Vagina (tissue), 2 donors: ENCODE measurements at regions not wholly inside any gene's neighbourhood (a gene's known extent, or its start where the extent isn't known, plus 50 kb on each side); places are given as distances from the start of the nearest gene placed in this dataset.

Source experiments
- POLR2A ChIP-seq, 2 donors: fragments of 450-650 bp; IDR thresholded peaks; one replicate each; pipeline ENCODE4 v1.6.1; 2017; ENCODE audit warnings: antibody characterized with exemption in 2 of 2, mild to moderate bottlenecking in 2 of 2, moderate library complexity in 2 of 2
- POLR2AphosphoS5 ChIP-seq, 2 donors: sonication (generic); formaldehyde crosslinking; IDR thresholded peaks; one replicate each; pipeline ENCODE4 v1.9.0; 2017; ENCODE audit warnings: antibody characterized with exemption in 2 of 2, mild to moderate bottlenecking in 2 of 2, low read depth in 1 of 2; ENCODE audit not compliant: insufficient read depth in 1 of 2
- TF ChIP-seq, protein P1 (sequence below), 3 experiments: fragments of 450-650 bp in 2 of 3; fragments of 200-600 bp in 1 of 3; sonication (generic) in 1 of 3; IDR thresholded peaks; one replicate each; pipeline ENCODE4 v1.5.1; 2017 to 2019; ENCODE audit warnings: antibody characterized with exemption in 3 of 3, mild to moderate bottlenecking in 2 of 3, moderate library complexity in 2 of 3

DNA sequence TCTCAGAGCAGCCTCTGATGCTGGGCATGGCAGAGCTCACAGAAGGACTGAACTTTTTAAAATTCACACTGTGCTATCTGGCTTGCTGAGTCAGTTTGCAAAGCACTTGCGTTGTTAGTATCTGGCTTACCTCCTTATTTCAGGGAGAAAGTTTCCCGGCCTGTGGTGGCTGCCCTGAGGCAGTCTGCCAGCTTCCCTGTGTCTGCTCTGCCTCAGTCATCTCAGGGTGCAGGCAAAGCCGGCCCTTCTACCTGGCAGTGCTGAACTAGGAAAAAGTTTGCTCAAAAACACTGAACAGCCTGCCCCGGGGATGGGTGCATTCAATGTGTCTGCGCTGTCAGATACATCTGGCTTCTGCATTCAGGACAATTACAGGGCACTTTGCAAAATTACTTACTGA, 90.2 kb upstream of the UXS1 start:
- TF ChIP-seq, protein P1, sequence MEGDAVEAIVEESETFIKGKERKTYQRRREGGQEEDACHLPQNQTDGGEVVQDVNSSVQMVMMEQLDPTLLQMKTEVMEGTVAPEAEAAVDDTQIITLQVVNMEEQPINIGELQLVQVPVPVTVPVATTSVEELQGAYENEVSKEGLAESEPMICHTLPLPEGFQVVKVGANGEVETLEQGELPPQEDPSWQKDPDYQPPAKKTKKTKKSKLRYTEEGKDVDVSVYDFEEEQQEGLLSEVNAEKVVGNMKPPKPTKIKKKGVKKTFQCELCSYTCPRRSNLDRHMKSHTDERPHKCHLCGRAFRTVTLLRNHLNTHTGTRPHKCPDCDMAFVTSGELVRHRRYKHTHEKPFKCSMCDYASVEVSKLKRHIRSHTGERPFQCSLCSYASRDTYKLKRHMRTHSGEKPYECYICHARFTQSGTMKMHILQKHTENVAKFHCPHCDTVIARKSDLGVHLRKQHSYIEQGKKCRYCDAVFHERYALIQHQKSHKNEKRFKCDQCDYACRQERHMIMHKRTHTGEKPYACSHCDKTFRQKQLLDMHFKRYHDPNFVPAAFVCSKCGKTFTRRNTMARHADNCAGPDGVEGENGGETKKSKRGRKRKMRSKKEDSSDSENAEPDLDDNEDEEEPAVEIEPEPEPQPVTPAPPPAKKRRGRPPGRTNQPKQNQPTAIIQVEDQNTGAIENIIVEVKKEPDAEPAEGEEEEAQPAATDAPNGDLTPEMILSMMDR (IDR thresholded peaks at IDR 0.05): no peak
- no peak for TF ChIP-seq POLR2A (IDR thresholded peaks at IDR 0.05)
- TF ChIP-seq POLR2AphosphoS5 (IDR thresholded peaks at IDR 0.05; ENCODE audit: insufficient read depth in 1 of 2, low read depth in 1 of 2): no peak
